Uterus (tissue), 3 donors: ENCODE measurements at regions not wholly inside any gene's neighbourhood (a gene's known extent, or its start where the extent isn't known, plus 50 kb on each side); places are given as distances from the start of the nearest gene placed in this dataset.

Source experiments
- DNase-seq, 2 donors: peaks; one replicate each; pipeline ENCODE4 v3.0.0-alpha.2; 2019 to 2020
- H3K27ac ChIP-seq, 2 donors: fragments of 200-600 bp; sonication (generic); 1 replicate in 1 of 2; 2 replicates in 1 of 2; pipeline ENCODE4 v1.5.1; 2016 to 2018
- H3K27me3 ChIP-seq, 2 donors: fragments of 200-600 bp; sonication (generic); one replicate each; pipeline ENCODE4 v1.5.1; 2018 to 2019; ENCODE audit warnings: control low read depth in 1 of 2
- H3K36me3 ChIP-seq, 2 donors: fragments of 200-600 bp; sonication (generic); one replicate each; pipeline ENCODE4 v1.5.1; 2019; ENCODE audit warnings: control low read depth in 1 of 2
- H3K4me1 ChIP-seq, 2 donors: fragments of 200-600 bp; sonication (generic); one replicate each; pipeline ENCODE4 v1.5.1; 2018 to 2019; ENCODE audit warnings: control low read depth in 1 of 2
- H3K4me3 ChIP-seq, 2 donors: fragments of 200-600 bp; sonication (generic); 1 replicate in 1 of 2; 2 replicates in 1 of 2; pipeline ENCODE4 v1.5.1; 2018 to 2019; ENCODE audit warnings: mild to moderate bottlenecking in 1 of 2
- H3K9me3 ChIP-seq, 2 donors: fragments of 200-600 bp; sonication (generic); one replicate each; pipeline ENCODE4 v1.5.1; 2019; ENCODE audit warnings: control low read depth in 1 of 2
- POLR2A ChIP-seq, 2 donors: fragments of 450-650 bp; IDR thresholded peaks; one replicate each; pipeline ENCODE4 v1.6.1; 2016; ENCODE audit warnings: antibody characterized with exemption in 2 of 2, mild to moderate bottlenecking in 1 of 2, moderate library complexity in 1 of 2
- intact Hi-C: fragments of 100-400 bp; cut with DNase I; formaldehyde crosslinking; loops from one replicate; pipeline ENCODE4 v1.15.1; 2023; ENCODE audit warnings: low total_unique reads
- TF ChIP-seq, protein P1 (sequence below), 4 experiments: fragments of 200-600 bp in 2 of 4; fragments of 450-650 bp in 2 of 4; sonication (generic) in 2 of 4; IDR thresholded peaks; one replicate each; pipeline ENCODE4 v1.5.1; 2016 to 2019; ENCODE audit warnings: antibody characterized with exemption in 4 of 4, mild to moderate bottlenecking in 2 of 4, moderate library complexity in 1 of 4
- donor health status: DM: yes; HTN: yes; CAD: no.

- no peak overlapping the region for H3K27ac ChIP-seq
- H3K9me3 ChIP-seq, result no peaks in the 10 kb centered on the region
- no peaks in the 10 kb centered on the region for H3K36me3 ChIP-seq
- TF ChIP-seq POLR2A (IDR thresholded peaks at IDR 0.05), result no peak
- TF ChIP-seq, protein P1, sequence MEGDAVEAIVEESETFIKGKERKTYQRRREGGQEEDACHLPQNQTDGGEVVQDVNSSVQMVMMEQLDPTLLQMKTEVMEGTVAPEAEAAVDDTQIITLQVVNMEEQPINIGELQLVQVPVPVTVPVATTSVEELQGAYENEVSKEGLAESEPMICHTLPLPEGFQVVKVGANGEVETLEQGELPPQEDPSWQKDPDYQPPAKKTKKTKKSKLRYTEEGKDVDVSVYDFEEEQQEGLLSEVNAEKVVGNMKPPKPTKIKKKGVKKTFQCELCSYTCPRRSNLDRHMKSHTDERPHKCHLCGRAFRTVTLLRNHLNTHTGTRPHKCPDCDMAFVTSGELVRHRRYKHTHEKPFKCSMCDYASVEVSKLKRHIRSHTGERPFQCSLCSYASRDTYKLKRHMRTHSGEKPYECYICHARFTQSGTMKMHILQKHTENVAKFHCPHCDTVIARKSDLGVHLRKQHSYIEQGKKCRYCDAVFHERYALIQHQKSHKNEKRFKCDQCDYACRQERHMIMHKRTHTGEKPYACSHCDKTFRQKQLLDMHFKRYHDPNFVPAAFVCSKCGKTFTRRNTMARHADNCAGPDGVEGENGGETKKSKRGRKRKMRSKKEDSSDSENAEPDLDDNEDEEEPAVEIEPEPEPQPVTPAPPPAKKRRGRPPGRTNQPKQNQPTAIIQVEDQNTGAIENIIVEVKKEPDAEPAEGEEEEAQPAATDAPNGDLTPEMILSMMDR (IDR thresholded peaks at IDR 0.05), result no peak
- no peak overlapping the region for H3K4me3 ChIP-seq
- no peak for DNase-seq
- H3K4me1 ChIP-seq, result peaks cover 0 to 11% of the 10 kb centered on the region in 2 donors
- H3K27me3 ChIP-seq, result peaks cover 16 to 42% of the 10 kb centered on the region in 2 donors
- intact Hi-C loops, result no loop called here
Measured at GRCh38 chr15:96406701-96407100, 76.2 kb downstream of the NR2F2 start.

DNA sequence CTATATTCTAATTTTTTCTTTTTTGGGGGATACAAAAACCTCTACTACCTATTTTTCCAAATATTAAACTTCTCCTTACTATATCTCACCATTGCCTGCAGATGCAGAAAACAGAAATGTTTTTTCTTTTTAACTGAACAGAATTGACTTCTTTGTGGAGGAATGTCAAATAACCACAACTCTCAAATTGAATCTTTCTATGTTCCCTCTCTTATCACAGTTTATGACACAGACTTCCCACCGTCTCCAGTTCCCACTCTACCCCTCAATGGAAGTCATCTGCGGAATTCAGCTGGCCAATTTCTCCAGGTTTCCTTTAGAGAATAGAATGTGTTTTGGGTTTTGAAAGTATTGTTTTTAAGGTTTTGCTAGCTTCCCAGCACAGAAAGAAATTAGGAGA is 77.0 kb downstream of the NR2F2 start:
- DNase-seq, result no peak
- no peaks in the 10 kb centered on the region for H3K36me3 ChIP-seq
- H3K4me3 ChIP-seq, result no peak overlapping the region
- no peak overlapping the region for H3K27ac ChIP-seq
- H3K9me3 ChIP-seq, result no peaks in the 10 kb centered on the region
- intact Hi-C loops, result no loop called here
- H3K4me1 ChIP-seq, result peaks cover 0 to 11% of the 10 kb centered on the region in 2 donors
- TF ChIP-seq, protein P1 (IDR thresholded peaks at IDR 0.05), result no peak
- no peak for TF ChIP-seq POLR2A (IDR thresholded peaks at IDR 0.05)
- peaks cover 16 to 48% of the 10 kb centered on the region in 2 donors for H3K27me3 ChIP-seq

GRCh38 chr15:96408591-96409183 is 78.2 kb downstream of the NR2F2 start:
- H3K9me3 ChIP-seq, result no peaks in the 10 kb centered on the region
- intact Hi-C loops, result no loop called here
- H3K27me3 ChIP-seq, result peaks cover 20 to 59% of the 10 kb centered on the region in 2 donors
- H3K27ac ChIP-seq, result no peak overlapping the region
- TF ChIP-seq POLR2A (IDR thresholded peaks at IDR 0.05), result no peak
- TF ChIP-seq, protein P1 (IDR thresholded peaks at IDR 0.05), result no peak
- no peak for DNase-seq
- no peaks in the 10 kb centered on the region for H3K36me3 ChIP-seq
- peaks cover 0 to 11% of the 10 kb centered on the region in 2 donors for H3K4me1 ChIP-seq
- no peak overlapping the region for H3K4me3 ChIP-seq

- no peak for TF ChIP-seq POLR2A (IDR thresholded peaks at IDR 0.05)
- TF ChIP-seq, protein P1 (IDR thresholded peaks at IDR 0.05), result no peak
- DNase-seq, result no peak
- Histone ChIP-seq H3K27me3 (peaks cover 20 to 59% of the 10 kb centered on the region in 2 donors), H3K4me3 (peak overlapping the region; percentile 4 to 24), H3K4me1 (peaks cover 0 to 11% of the 10 kb centered on the region in 2 donors), H3K9me3 (no peaks in the 10 kb centered on the region), H3K36me3 (no peaks in the 10 kb centered on the region), H3K27ac (no peak overlapping the region)
- intact Hi-C loops, result no loop called here
Measured at GRCh38 chr15:96409215-96410138, 79.0 kb downstream of the NR2F2 start.
